ENCODE measurements at regions not wholly inside any gene's neighbourhood (a gene's known extent, or its start where the extent isn't known, plus 50 kb on each side); places are given as distances from the start of the nearest gene placed in this dataset.

DNA sequence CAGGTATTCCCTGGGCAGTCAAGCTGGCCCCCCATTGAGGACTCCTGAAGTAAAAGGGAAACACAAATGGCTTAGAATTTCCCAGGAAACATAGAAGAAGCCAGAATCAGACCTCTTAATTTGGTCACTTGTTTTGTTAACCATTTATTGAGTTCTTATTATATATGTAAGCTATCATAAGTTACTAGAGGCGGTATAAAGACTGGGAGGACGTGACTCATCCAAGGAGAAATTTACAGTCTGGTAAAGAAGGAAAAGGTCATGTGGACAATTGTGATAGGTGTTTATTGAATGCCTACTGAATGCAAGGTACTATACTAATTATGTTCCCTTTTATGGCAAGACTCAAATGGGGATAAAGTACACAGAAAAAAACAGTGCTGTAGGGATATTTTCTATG is 146.7 kb downstream of the DYRK2 start:
- no peak overlapping the region for H3K4me3 ChIP-seq
- TF ChIP-seq, protein P1, sequence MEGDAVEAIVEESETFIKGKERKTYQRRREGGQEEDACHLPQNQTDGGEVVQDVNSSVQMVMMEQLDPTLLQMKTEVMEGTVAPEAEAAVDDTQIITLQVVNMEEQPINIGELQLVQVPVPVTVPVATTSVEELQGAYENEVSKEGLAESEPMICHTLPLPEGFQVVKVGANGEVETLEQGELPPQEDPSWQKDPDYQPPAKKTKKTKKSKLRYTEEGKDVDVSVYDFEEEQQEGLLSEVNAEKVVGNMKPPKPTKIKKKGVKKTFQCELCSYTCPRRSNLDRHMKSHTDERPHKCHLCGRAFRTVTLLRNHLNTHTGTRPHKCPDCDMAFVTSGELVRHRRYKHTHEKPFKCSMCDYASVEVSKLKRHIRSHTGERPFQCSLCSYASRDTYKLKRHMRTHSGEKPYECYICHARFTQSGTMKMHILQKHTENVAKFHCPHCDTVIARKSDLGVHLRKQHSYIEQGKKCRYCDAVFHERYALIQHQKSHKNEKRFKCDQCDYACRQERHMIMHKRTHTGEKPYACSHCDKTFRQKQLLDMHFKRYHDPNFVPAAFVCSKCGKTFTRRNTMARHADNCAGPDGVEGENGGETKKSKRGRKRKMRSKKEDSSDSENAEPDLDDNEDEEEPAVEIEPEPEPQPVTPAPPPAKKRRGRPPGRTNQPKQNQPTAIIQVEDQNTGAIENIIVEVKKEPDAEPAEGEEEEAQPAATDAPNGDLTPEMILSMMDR (IDR thresholded peaks at IDR 0.05; ENCODE audit: control extremely low read depth, extremely low read depth) = no peak
- peaks cover 2 to 23% (median 6%) of the 10 kb centered on the region in 5 donors for H3K4me1 ChIP-seq (ENCODE audit: control insufficient read depth in 5 of 5, insufficient read depth in 5 of 5, low read length in 5 of 5)
- 69 to 91% methylated on average over 2 of the region's 2 CpGs for WGBS, 2 donors
- peaks cover 0 to 4% (median 0%) of the 10 kb centered on the region in 4 donors for H3K9me3 ChIP-seq (ENCODE audit: control insufficient read depth in 4 of 4, insufficient read depth in 3 of 4, low read length in 3 of 4)
- no peak overlapping the region for H3K27ac ChIP-seq (ENCODE audit: low read depth in 1 of 2, low read length in 1 of 2)
- no peaks in the 10 kb centered on the region for H3K27me3 ChIP-seq (ENCODE audit: control insufficient read depth in 3 of 3, insufficient read depth in 3 of 3, low read length in 2 of 3)
- H3K9ac ChIP-seq (ENCODE audit: insufficient read depth in 1 of 2, low read length in 2 of 2) = no peak overlapping the region
- no peak for DNase-seq
- no peaks in the 10 kb centered on the region for H3K36me3 ChIP-seq (ENCODE audit: control insufficient read depth in 4 of 4, insufficient read depth in 4 of 4, low read length in 4 of 4)
- ATAC-seq (ENCODE audit: insufficient read depth, low FRiP score) = no peak

- 79 to 80% methylated on average over 8 of the region's 8 CpGs for WGBS, 2 donors
- Histone ChIP-seq H3K36me3 (ENCODE audit: control insufficient read depth in 4 of 4, insufficient read depth in 4 of 4, low read length in 4 of 4) (no peaks in the 10 kb centered on the region), H3K4me1 (ENCODE audit: control insufficient read depth in 5 of 5, insufficient read depth in 5 of 5, low read length in 5 of 5) (peaks cover 0 to 23% (median 6%) of the 10 kb centered on the region in 5 donors), H3K27me3 (ENCODE audit: control insufficient read depth in 3 of 3, insufficient read depth in 3 of 3, low read length in 2 of 3) (no peaks in the 10 kb centered on the region), H3K9me3 (ENCODE audit: control insufficient read depth in 4 of 4, insufficient read depth in 3 of 4, low read length in 3 of 4) (peaks cover 0 to 2% (median 0%) of the 10 kb centered on the region in 4 donors), H3K9ac (ENCODE audit: insufficient read depth in 1 of 2, low read length in 2 of 2) (no peak overlapping the region), H3K4me3 (no peak overlapping the region), H3K27ac (ENCODE audit: low read depth in 1 of 2, low read length in 1 of 2) (peak overlapping the region in 1 of 2 donors; percentile 85)
- ATAC-seq (ENCODE audit: insufficient read depth, low FRiP score) = no peak
- TF ChIP-seq, protein P1 (IDR thresholded peaks at IDR 0.05; ENCODE audit: control extremely low read depth, extremely low read depth) = no peak
- DNase-seq = peak in 2 of 3 donors; percentile 37 to 68
These were observed 148.7 kb downstream of the DYRK2 start for GRCh38 chr12:67797185-67797741.

GRCh38 chr12:67797753-67798152 is 149.2 kb downstream of the DYRK2 start:
- no peak overlapping the region for H3K27ac ChIP-seq (ENCODE audit: low read depth in 1 of 2, low read length in 1 of 2)

More at GRCh38 chr12:67797753-67798152, 149.2 kb downstream of the DYRK2 start:
- ATAC-seq (ENCODE audit: insufficient read depth, low FRiP score) (no peak), DNase-seq (peak in 1 of 3 donors; percentile 17)
- H3K4me3 ChIP-seq = no peak overlapping the region
- H3K36me3 ChIP-seq (ENCODE audit: control insufficient read depth in 4 of 4, insufficient read depth in 4 of 4, low read length in 4 of 4) = no peaks in the 10 kb centered on the region
- H3K9ac ChIP-seq (ENCODE audit: insufficient read depth in 1 of 2, low read length in 2 of 2) = no peak overlapping the region
- H3K9me3 ChIP-seq (ENCODE audit: control insufficient read depth in 4 of 4, insufficient read depth in 3 of 4, low read length in 3 of 4) = no peaks in the 10 kb centered on the region
- no peaks in the 10 kb centered on the region for H3K27me3 ChIP-seq (ENCODE audit: control insufficient read depth in 3 of 3, insufficient read depth in 3 of 3, low read length in 2 of 3)
- peaks cover 0 to 23% (median 6%) of the 10 kb centered on the region in 5 donors for H3K4me1 ChIP-seq (ENCODE audit: control insufficient read depth in 5 of 5, insufficient read depth in 5 of 5, low read length in 5 of 5)
- TF ChIP-seq, protein P1 (IDR thresholded peaks at IDR 0.05; ENCODE audit: control extremely low read depth, extremely low read depth) = no peak
